Activated CD4-positive, alpha-beta T cell treated with anti-CD3 and anti-CD28 coated beads, Interleukin-2, amount 50 U/mL, for 1 hour (primary cell): ENCODE measurements at regions not wholly inside any gene's neighbourhood (a gene's known extent, or its start where the extent isn't known, plus 50 kb on each side); places are given as distances from the start of the nearest gene placed in this dataset.

ENCODE experiments used
- DNase-seq: peaks from one replicate; pipeline ENCODE4 v3.0.0-alpha.2; 2020

- no peak for DNase-seq
Measured at GRCh38 chr3:117417411-117417810, 707.8 kb downstream of the TUSC7 start.

- no peak for DNase-seq
Measured at GRCh38 chr3:117427081-117427480, 717.5 kb downstream of the TUSC7 start.

- DNase-seq = no peak
Measured at GRCh38 chr3:117433427-117433826, 723.8 kb downstream of the TUSC7 start.

GRCh38 chr3:117434661-117435412 lies 725.3 kb downstream of the TUSC7 start:
- no peak for DNase-seq

- no peak for DNase-seq
Measured at GRCh38 chr3:117435506-117435905, 725.9 kb downstream of the TUSC7 start.

GRCh38 chr3:117439812-117440211 lies 730.2 kb downstream of the TUSC7 start:
- no peak for DNase-seq

- DNase-seq = no peak
Measured at GRCh38 chr3:117441851-117442250, 732.3 kb downstream of the TUSC7 start.

GRCh38 chr3:117442566-117442965 lies 733.0 kb downstream of the TUSC7 start:
- no peak for DNase-seq

GRCh38 chr3:117443014-117443413 lies 733.4 kb downstream of the TUSC7 start:
- DNase-seq = no peak

GRCh38 chr3:117444175-117444574 lies 734.6 kb downstream of the TUSC7 start:
- DNase-seq = no peak

- no peak for DNase-seq
Measured at GRCh38 chr3:117447419-117447818, 737.8 kb downstream of the TUSC7 start.

GRCh38 chr3:117450026-117450425 lies 740.4 kb downstream of the TUSC7 start:
- DNase-seq = no peak

- no peak for DNase-seq
Measured at GRCh38 chr3:117454254-117454653, 744.7 kb downstream of the TUSC7 start.

GRCh38 chr3:117454908-117455307 lies 745.3 kb downstream of the TUSC7 start:
- no peak for DNase-seq

- no peak for DNase-seq
Measured at GRCh38 chr3:117455782-117456181, 746.2 kb downstream of the TUSC7 start.

GRCh38 chr3:117463276-117464115 lies 753.9 kb downstream of the TUSC7 start:
- no peak for DNase-seq

- DNase-seq = no peak
Measured at GRCh38 chr3:117471831-117472230, 762.3 kb downstream of the TUSC7 start.

GRCh38 chr3:117473981-117474538 lies 764.5 kb downstream of the TUSC7 start:
- DNase-seq = no peak

- no peak for DNase-seq
Measured at GRCh38 chr3:117476572-117476971, 767.0 kb downstream of the TUSC7 start.

- no peak for DNase-seq
Measured at GRCh38 chr3:117477214-117477755, 767.7 kb downstream of the TUSC7 start.

GRCh38 chr3:117479095-117479494 lies 769.5 kb downstream of the TUSC7 start:
- DNase-seq = no peak

GRCh38 chr3:117480525-117480924 lies 770.9 kb downstream of the TUSC7 start:
- no peak for DNase-seq

GRCh38 chr3:117480972-117481371 lies 771.4 kb downstream of the TUSC7 start:
- DNase-seq = no peak

GRCh38 chr3:117483839-117484238 lies 774.3 kb downstream of the TUSC7 start:
- no peak for DNase-seq
